ENCODE measurements at regions not wholly inside any gene's neighbourhood (a gene's known extent, or its start where the extent isn't known, plus 50 kb on each side); places are given as distances from the start of the nearest gene placed in this dataset.

GRCh38 chr3:76321614-76322013 is 536.3 kb upstream of the ZNF717 start:
- no peaks in the 10 kb centered on the region for H3K4me1 ChIP-seq
- H3K36me3 ChIP-seq: no peaks in the 10 kb centered on the region
- TF ChIP-seq POLR2AphosphoS5 (IDR thresholded peaks at IDR 0.05): no peak
- no peak overlapping the region for H3K4me3 ChIP-seq
- H3K27ac ChIP-seq (replicated peaks in 1 of 4): no peak overlapping the region
- H3K27me3 ChIP-seq: no peaks in the 10 kb centered on the region
- intact Hi-C loops (cut with DNase I): no loop called here
- H3K9me3 ChIP-seq: no peaks in the 10 kb centered on the region
- WGBS: 68% methylated on average over 4 of the region's 4 CpGs
- no peak for DNase-seq (ENCODE audit: extremely low spot score)

- Histone ChIP-seq H3K9me3 (no peaks in the 10 kb centered on the region), H3K4me1 (no peaks in the 10 kb centered on the region), H3K36me3 (no peaks in the 10 kb centered on the region), H3K4me3 (no peak overlapping the region), H3K27me3 (no peaks in the 10 kb centered on the region), H3K27ac (replicated peaks in 1 of 4) (no peak overlapping the region)
- TF ChIP-seq POLR2A (IDR thresholded peaks at IDR 0.05; ENCODE audit: low read depth) (no peak), EP300 (IDR thresholded peaks at IDR 0.05) (no peak), CTCF (IDR thresholded peaks at IDR 0.05) (no peak), POLR2AphosphoS5 (IDR thresholded peaks at IDR 0.05) (no peak)
- no peak for DNase-seq (ENCODE audit: extremely low spot score)
- WGBS: 72% methylated on average over 4 of the region's 4 CpGs
- intact Hi-C loops (cut with DNase I): no loop called here
Measured at GRCh38 chr3:76324101-76324500, 538.8 kb upstream of the ZNF717 start.

GRCh38 chr3:76345878-76346277 is 560.5 kb upstream of the ZNF717 start:
- Histone ChIP-seq H3K27ac (replicated peaks in 1 of 4) (no peak overlapping the region), H3K36me3 (no peaks in the 10 kb centered on the region), H3K27me3 (no peaks in the 10 kb centered on the region), H3K9me3 (no peaks in the 10 kb centered on the region), H3K4me1 (no peaks in the 10 kb centered on the region), H3K4me3 (no peak overlapping the region)
- TF ChIP-seq CTCF (IDR thresholded peaks at IDR 0.05): no peak
- no peak for TF ChIP-seq EP300 (IDR thresholded peaks at IDR 0.05)
- no peak for TF ChIP-seq POLR2A (IDR thresholded peaks at IDR 0.05; ENCODE audit: low read depth)
- TF ChIP-seq POLR2AphosphoS5 (IDR thresholded peaks at IDR 0.05): no peak
- 65% methylated on average over 2 of the region's 2 CpGs for WGBS
- intact Hi-C loops (cut with DNase I): no loop called here
- DNase-seq (ENCODE audit: extremely low spot score): no peak

- Histone ChIP-seq H3K4me1 (no peaks in the 10 kb centered on the region), H3K4me3 (no peak overlapping the region), H3K36me3 (no peaks in the 10 kb centered on the region), H3K9me3 (no peaks in the 10 kb centered on the region), H3K27ac (replicated peaks in 1 of 4) (no peak overlapping the region), H3K27me3 (no peaks in the 10 kb centered on the region)
- 84% methylated on average over 3 of the region's 3 CpGs for WGBS
- no peak for TF ChIP-seq POLR2A (IDR thresholded peaks at IDR 0.05; ENCODE audit: low read depth)
- TF ChIP-seq POLR2AphosphoS5 (IDR thresholded peaks at IDR 0.05): no peak
- no peak for TF ChIP-seq EP300 (IDR thresholded peaks at IDR 0.05)
- no peak for TF ChIP-seq CTCF (IDR thresholded peaks at IDR 0.05)
- intact Hi-C loops (cut with DNase I): no loop called here
- no peak for DNase-seq (ENCODE audit: extremely low spot score)
Measured at GRCh38 chr3:76346690-76347089, 561.3 kb upstream of the ZNF717 start.

GRCh38 chr3:76349715-76350480 is 564.5 kb upstream of the ZNF717 start:
- TF ChIP-seq POLR2AphosphoS5 (IDR thresholded peaks at IDR 0.05) (no peak), POLR2A (IDR thresholded peaks at IDR 0.05; ENCODE audit: low read depth) (no peak), CTCF (IDR thresholded peaks at IDR 0.05) (no peak), EP300 (IDR thresholded peaks at IDR 0.05) (no peak)
- DNase-seq (ENCODE audit: extremely low spot score): no peak
- 74% methylated on average over 3 of the region's 3 CpGs for WGBS
- H3K27me3 ChIP-seq: no peaks in the 10 kb centered on the region
- H3K4me1 ChIP-seq: peaks cover 0 to 2% (median 0%) of the 10 kb centered on the region in 4 donors
- no peaks in the 10 kb centered on the region for H3K9me3 ChIP-seq
- H3K4me3 ChIP-seq: no peak overlapping the region
- no peaks in the 10 kb centered on the region for H3K36me3 ChIP-seq
- no peak overlapping the region for H3K27ac ChIP-seq (replicated peaks in 1 of 4)
- intact Hi-C loops (cut with DNase I): no loop called here

Data from esophagus muscularis mucosa (tissue), 4 donors.